HepG2 (cell line): ENCODE measurements at regions not wholly inside any gene's neighbourhood (a gene's known extent, or its start where the extent isn't known, plus 50 kb on each side); places are given as distances from the start of the nearest gene placed in this dataset.

Experiments used
- ATM ChIP-seq: fragments of 450-650 bp; IDR thresholded peaks from 2 replicates; pipeline ENCODE4 v1.7.1; 2017; ENCODE audit warnings: mild to moderate bottlenecking, borderline replicate concordance
- ETS1 ChIP-seq: sonication (generic); formaldehyde crosslinking; IDR thresholded peaks from 2 replicates; pipeline ENCODE4 v1.4.0; 2020; ENCODE audit warnings: missing genetic modification reagents
- ETV5 ChIP-seq: IDR thresholded peaks from 2 replicates; pipeline ENCODE4 v1.6.1; 2018; ENCODE audit warnings: missing biosample characterization, missing genetic modification reagents, inconsistent platforms, borderline replicate concordance
- HOXA3 ChIP-seq: sonication (generic); formaldehyde crosslinking; IDR thresholded peaks from 2 replicates; pipeline ENCODE4 v1.5.0; 2020; ENCODE audit warnings: missing genetic modification reagents
- PAXIP1 ChIP-seq: sonication (generic); formaldehyde crosslinking; conservative IDR thresholded peaks from 2 replicates; pipeline ENCODE4 v1.4.0; 2020; ENCODE audit warnings: mild to moderate bottlenecking, missing genetic modification reagents, moderate library complexity
- UBTF ChIP-seq: sonication (generic); formaldehyde crosslinking; IDR thresholded peaks from 2 replicates; pipeline ENCODE4 v1.4.0; 2020; ENCODE audit warnings: mild to moderate bottlenecking, missing genetic modification reagents
- ZFP91 ChIP-seq: sonication (generic); formaldehyde crosslinking; IDR thresholded peaks from 2 replicates; pipeline ENCODE4 v1.9.0; 2022; ENCODE audit warnings: missing genetic modification reagents, mild to moderate bottlenecking, borderline replicate concordance
- ZNF326 ChIP-seq: sonication (generic); formaldehyde crosslinking; IDR thresholded peaks from 2 replicates; pipeline ENCODE4 v1.4.0; 2020; ENCODE audit warnings: missing genetic modification reagents, borderline replicate concordance
- ZNF407 ChIP-seq: sonication (generic); formaldehyde crosslinking; IDR thresholded peaks from one replicate; pipeline ENCODE4 v1.5.1; 2020; ENCODE audit warnings: mild to moderate bottlenecking, missing genetic modification reagents; ENCODE audit errors: not compliant biosample characterization

- peak; percentile 14; the same call in 1 of the 2 replicates for TF ChIP-seq UBTF
- peak; percentile 12; the same call in 1 of the 2 replicates for TF ChIP-seq ZFP91 (CRISPR knock-in tag)
- no peak for TF ChIP-seq ATM
- TF ChIP-seq ZNF407 (CRISPR knock-in tag): no peak
- TF ChIP-seq PAXIP1: peak; percentile 93
- TF ChIP-seq ETV5 (CRISPR knock-in tag): peak; percentile 48; the same call in 1 of the 2 replicates
- no peak for TF ChIP-seq ZNF326 (CRISPR knock-in tag)
- TF ChIP-seq HOXA3: peak; percentile 40; the same call in 1 of the 2 replicates
- 0 out of 2 replicates have a peak, but pooled peaks have one; percentile 9 for TF ChIP-seq ETS1
Observed at GRCh38 chr2:42942214-42942989, 150.0 kb upstream of the HAAO start (continued).
